Upper lobe of left lung (tissue), 6 donors: ENCODE measurements at regions not wholly inside any gene's neighbourhood (a gene's known extent, or its start where the extent isn't known, plus 50 kb on each side); places are given as distances from the start of the nearest gene placed in this dataset.
"Not testable (repeated sequence)": the region's sequence is repeated elsewhere in the genome, so short reads cannot be mapped to it uniquely, and the experiment has no call there.

Experiments
- ATAC-seq, 2 donors: fragments of 200-7000 bp; cut with Tn5 transposase; one replicate each; pipeline ENCODE4 v1.9.1; 2022; ENCODE audit warnings: mild to moderate bottlenecking in 2 of 2, moderate library complexity in 2 of 2; ENCODE audit not compliant: low FRiP score in 2 of 2
- DNase-seq, 2 donors: peaks; one replicate each; pipeline ENCODE4 v3.0.0-alpha.2; 2019 to 2020
- H3K27ac ChIP-seq, 4 donors: fragments of 200-600 bp; sonication (generic); one replicate each; pipeline ENCODE4 v1.5.1; 2016 to 2019
- H3K27me3 ChIP-seq, 4 donors: fragments of 200-600 bp; sonication (generic); one replicate each; pipeline ENCODE4 v1.5.1; 2017 to 2019
- H3K36me3 ChIP-seq, 4 donors: fragments of 200-600 bp; sonication (generic); one replicate each; pipeline ENCODE4 v1.5.1; 2016 to 2019
- H3K4me1 ChIP-seq, 4 donors: fragments of 200-600 bp; sonication (generic); one replicate each; pipeline ENCODE4 v1.5.1; 2018 to 2019
- H3K4me3 ChIP-seq, 4 donors: fragments of 200-600 bp; sonication (generic); one replicate each; pipeline ENCODE4 v1.5.1; 2017 to 2019; ENCODE audit warnings: mild to moderate bottlenecking in 2 of 4, moderate library complexity in 1 of 4
- H3K9me3 ChIP-seq, 4 donors: fragments of 200-600 bp; sonication (generic); one replicate each; pipeline ENCODE4 v1.5.1; 2018 to 2019
- EP300 ChIP-seq, 4 donors: sonication (generic); formaldehyde crosslinking; IDR thresholded peaks; one replicate each; pipeline ENCODE4 v1.5.1; 2017; ENCODE audit warnings: antibody characterized with exemption in 4 of 4, control low read depth in 2 of 4
- POLR2A ChIP-seq, 4 donors: fragments of 450-650 bp; IDR thresholded peaks; one replicate each; pipeline ENCODE4 v1.5.1; 2016 to 2017; ENCODE audit warnings: antibody characterized with exemption in 4 of 4, mild to moderate bottlenecking in 2 of 4
- POLR2AphosphoS5 ChIP-seq, 2 donors: sonication (generic); formaldehyde crosslinking; IDR thresholded peaks; one replicate each; pipeline ENCODE4 v1.5.1; 2017; ENCODE audit warnings: antibody characterized with exemption in 2 of 2
- WGBS, 2 donors: methylation state at CpG; one replicate each; pipeline ENCODE4 v1.1.5; 2017 to 2018; 5-methylcytosine and 5-hydroxymethylcytosine counted together
- TF ChIP-seq, protein P1 (sequence below), 6 experiments: fragments of 450-650 bp in 4 of 6; fragments of 200-600 bp in 2 of 6; sonication (generic) in 2 of 6; IDR thresholded peaks; one replicate each; pipeline ENCODE4 v1.5.1; 2016 to 2019; ENCODE audit warnings: antibody characterized with exemption in 6 of 6
- donor health status: DM: no; HTN: no; CAD: no; lungs with moderate emphysema.
- donor health status: DM: no; HTN: yes; CAD: no; lungs with severe emphysema.

- no peak for ATAC-seq
These were observed 139.9 kb upstream of the RFC3 start for GRCh38 chr13:33678084-33678483.

DNA sequence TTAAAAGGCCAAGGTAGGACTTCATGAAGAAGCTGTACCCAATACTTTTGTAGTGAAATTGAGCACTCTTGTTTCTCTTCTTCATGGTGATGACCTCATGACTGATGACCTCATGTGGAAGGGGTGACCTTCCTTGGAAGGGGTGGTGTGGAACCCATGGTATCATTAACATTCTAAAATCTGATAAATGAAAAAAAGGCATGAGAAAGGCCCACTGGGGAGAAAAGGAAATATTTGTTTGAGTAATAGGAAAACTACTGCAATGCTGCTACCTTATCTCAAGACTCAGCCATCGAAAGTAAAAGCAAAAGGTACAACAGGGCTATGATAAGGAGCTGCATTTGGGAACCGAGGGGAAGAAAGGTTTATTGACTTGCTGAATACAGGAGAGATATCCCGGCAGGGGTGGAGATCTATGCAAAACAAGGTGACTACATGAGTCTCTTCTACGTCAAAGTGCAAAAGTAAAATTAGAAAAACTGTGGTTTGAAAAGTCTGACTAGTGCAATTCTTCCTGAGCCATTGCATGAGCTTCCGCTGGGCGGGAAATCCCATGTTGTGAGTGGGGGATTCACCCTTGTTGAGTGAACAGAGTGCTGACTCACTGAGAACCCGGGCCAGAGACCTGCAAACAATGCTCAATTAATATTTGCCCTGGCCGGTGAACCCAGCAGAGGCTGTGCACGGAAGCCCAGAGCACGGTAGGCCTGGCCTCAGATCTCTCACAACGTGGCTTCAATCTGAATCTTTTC, 138.9 kb upstream of the RFC3 start:
- no peak for TF ChIP-seq POLR2A (IDR thresholded peaks at IDR 0.05)
- peak; percentile 55 to 59 for TF ChIP-seq POLR2AphosphoS5 (IDR thresholded peaks at IDR 0.05)
- peak in 1 of 4 donors; percentile 64 for TF ChIP-seq EP300 (IDR thresholded peaks at IDR 0.05)
- TF ChIP-seq, protein P1, sequence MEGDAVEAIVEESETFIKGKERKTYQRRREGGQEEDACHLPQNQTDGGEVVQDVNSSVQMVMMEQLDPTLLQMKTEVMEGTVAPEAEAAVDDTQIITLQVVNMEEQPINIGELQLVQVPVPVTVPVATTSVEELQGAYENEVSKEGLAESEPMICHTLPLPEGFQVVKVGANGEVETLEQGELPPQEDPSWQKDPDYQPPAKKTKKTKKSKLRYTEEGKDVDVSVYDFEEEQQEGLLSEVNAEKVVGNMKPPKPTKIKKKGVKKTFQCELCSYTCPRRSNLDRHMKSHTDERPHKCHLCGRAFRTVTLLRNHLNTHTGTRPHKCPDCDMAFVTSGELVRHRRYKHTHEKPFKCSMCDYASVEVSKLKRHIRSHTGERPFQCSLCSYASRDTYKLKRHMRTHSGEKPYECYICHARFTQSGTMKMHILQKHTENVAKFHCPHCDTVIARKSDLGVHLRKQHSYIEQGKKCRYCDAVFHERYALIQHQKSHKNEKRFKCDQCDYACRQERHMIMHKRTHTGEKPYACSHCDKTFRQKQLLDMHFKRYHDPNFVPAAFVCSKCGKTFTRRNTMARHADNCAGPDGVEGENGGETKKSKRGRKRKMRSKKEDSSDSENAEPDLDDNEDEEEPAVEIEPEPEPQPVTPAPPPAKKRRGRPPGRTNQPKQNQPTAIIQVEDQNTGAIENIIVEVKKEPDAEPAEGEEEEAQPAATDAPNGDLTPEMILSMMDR (IDR thresholded peaks at IDR 0.05) = no peak
- Histone ChIP-seq H3K27ac (peak overlapping the region; percentile 63 to 81 (median 72)), H3K27me3 (no peaks in the 10 kb centered on the region), H3K9me3 (no peaks in the 10 kb centered on the region), H3K36me3 (no peaks in the 10 kb centered on the region), H3K4me3 (peak overlapping the region in 3 of 4 donors; percentile 11 to 32 (median 21)), H3K4me1 (peaks cover 8 to 25% (median 11%) of the 10 kb centered on the region in 4 donors)
- ATAC-seq (peak; percentile 75 to 78), DNase-seq (peak in 1 of 2 donors; percentile 90)
- WGBS, 2 donors = 38 to 47% methylated on average over 11 of the region's 11 CpGs

More at GRCh38 chr13:33678084-33678483, 139.9 kb upstream of the RFC3 start:
- peak overlapping the region in 1 of 4 donors; percentile 72 for H3K27ac ChIP-seq
- H3K9me3 ChIP-seq = no peaks in the 10 kb centered on the region
- no peaks in the 10 kb centered on the region for H3K36me3 ChIP-seq
- 91 to 92% methylated on average over 9 of the region's 9 CpGs for WGBS, 2 donors
- TF ChIP-seq EP300 (IDR thresholded peaks at IDR 0.05) (no peak), POLR2AphosphoS5 (IDR thresholded peaks at IDR 0.05) (no peak), POLR2A (IDR thresholded peaks at IDR 0.05) (no peak)
- TF ChIP-seq, protein P1 (IDR thresholded peaks at IDR 0.05) = no peak
- no peaks in the 10 kb centered on the region for H3K27me3 ChIP-seq
- H3K4me1 ChIP-seq = peaks cover 8 to 25% (median 11%) of the 10 kb centered on the region in 4 donors
- H3K4me3 ChIP-seq = no peak overlapping the region
- DNase-seq = no peak

- Histone ChIP-seq H3K27ac (peak overlapping the region; percentile 63 to 81 (median 72)), H3K4me3 (peak overlapping the region in 2 of 4 donors; percentile 21 to 32), H3K4me1 (peaks cover 8 to 25% (median 11%) of the 10 kb centered on the region in 4 donors), H3K36me3 (no peaks in the 10 kb centered on the region), H3K9me3 (no peaks in the 10 kb centered on the region), H3K27me3 (no peaks in the 10 kb centered on the region)
- ATAC-seq = no peak
- TF ChIP-seq POLR2A (IDR thresholded peaks at IDR 0.05) = no peak
- TF ChIP-seq EP300 (IDR thresholded peaks at IDR 0.05) = no peak
- TF ChIP-seq, protein P1 (IDR thresholded peaks at IDR 0.05) = no peak
- TF ChIP-seq POLR2AphosphoS5 (IDR thresholded peaks at IDR 0.05) = no peak
- no peak for DNase-seq
- WGBS, 2 donors = 69 to 81% methylated on average over 1 of the region's 1 CpG
These were observed 138.3 kb upstream of the RFC3 start for GRCh38 chr13:33679658-33680012.

DNA sequence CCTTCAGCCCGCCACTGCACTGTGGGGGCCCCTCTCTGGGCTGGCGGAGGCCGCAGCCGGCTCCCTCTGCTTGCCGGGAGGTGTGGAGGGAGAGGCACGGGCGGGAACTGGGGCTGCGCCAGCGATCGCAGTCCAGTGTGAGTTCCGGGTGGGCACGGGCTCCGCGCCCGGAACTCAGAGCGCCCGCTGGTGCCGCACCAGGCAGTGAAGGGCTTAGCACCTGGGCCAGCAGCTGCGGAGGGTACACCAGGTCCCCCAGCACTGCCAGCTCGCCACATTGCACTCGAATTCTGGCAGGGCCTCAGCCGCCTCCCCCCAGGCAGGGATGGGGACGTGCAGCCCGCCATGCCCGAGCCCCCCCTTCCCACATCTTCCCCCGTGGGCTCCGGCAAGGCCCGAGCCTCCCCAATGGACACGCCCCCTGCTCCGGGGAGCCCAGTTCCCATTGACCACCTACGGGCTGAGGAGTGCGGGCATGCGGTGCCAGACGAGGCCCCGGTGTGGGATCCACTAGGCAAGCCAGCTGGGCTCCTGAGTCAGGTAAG, 135.9 kb upstream of the RFC3 start:
- no peaks in the 10 kb centered on the region for H3K9me3 ChIP-seq
- DNase-seq = peak in 1 of 2 donors; percentile 76
- ATAC-seq = no peak
- H3K27ac ChIP-seq = no peak overlapping the region
- H3K4me1 ChIP-seq = peaks cover 5 to 20% (median 8%) of the 10 kb centered on the region in 4 donors
- no peaks in the 10 kb centered on the region for H3K27me3 ChIP-seq
- no peak overlapping the region for H3K4me3 ChIP-seq
- no peak for TF ChIP-seq POLR2AphosphoS5 (IDR thresholded peaks at IDR 0.05)
- TF ChIP-seq, protein P1 (IDR thresholded peaks at IDR 0.05) = no peak
- TF ChIP-seq EP300 (IDR thresholded peaks at IDR 0.05) = no peak
- TF ChIP-seq POLR2A (IDR thresholded peaks at IDR 0.05) = no peak
- WGBS, 2 donors = 90 to 97% methylated on average over 13 to 34 of the region's 35 CpGs
- no peaks in the 10 kb centered on the region for H3K36me3 ChIP-seq

- H3K4me1 ChIP-seq = peaks cover under 1 to 15% (median 5%) of the 10 kb centered on the region in 4 donors
- H3K4me3 ChIP-seq, ATAC-seq, H3K27ac ChIP-seq, H3K27me3 ChIP-seq, H3K36me3 ChIP-seq, H3K9me3 ChIP-seq, DNase-seq: not testable (repeated sequence)
- WGBS, 2 donors = 76 to 78% methylated on average over 5 of the region's 5 CpGs
These were observed 135.3 kb upstream of the RFC3 start for GRCh38 chr13:33682646-33683045.
